ENCODE measurements at regions not wholly inside any gene's neighbourhood (a gene's known extent, or its start where the extent isn't known, plus 50 kb on each side); places are given as distances from the start of the nearest gene placed in this dataset.

GRCh38 chr5:56507351-56507930 lies 274.3 kb upstream of the ANKRD55 start:
- no peak overlapping the region for H3K4me3 Mint-ChIP-seq (ENCODE audit: unreplicated experiment)
- no peak overlapping the region for H3K27ac Mint-ChIP-seq (ENCODE audit: unreplicated experiment)
- no peak for DNase-seq
- H3K4me1 Mint-ChIP-seq (ENCODE audit: low read depth, unreplicated experiment), result no peaks in the 10 kb centered on the region
- H3K9me3 Mint-ChIP-seq (ENCODE audit: unreplicated experiment), result no peaks in the 10 kb centered on the region
- H3K36me3 Mint-ChIP-seq (ENCODE audit: unreplicated experiment), result no peaks in the 10 kb centered on the region
- H3K27me3 Mint-ChIP-seq (ENCODE audit: unreplicated experiment), result peaks cover 4% of the 10 kb centered on the region
- TF ChIP-seq, protein P1, sequence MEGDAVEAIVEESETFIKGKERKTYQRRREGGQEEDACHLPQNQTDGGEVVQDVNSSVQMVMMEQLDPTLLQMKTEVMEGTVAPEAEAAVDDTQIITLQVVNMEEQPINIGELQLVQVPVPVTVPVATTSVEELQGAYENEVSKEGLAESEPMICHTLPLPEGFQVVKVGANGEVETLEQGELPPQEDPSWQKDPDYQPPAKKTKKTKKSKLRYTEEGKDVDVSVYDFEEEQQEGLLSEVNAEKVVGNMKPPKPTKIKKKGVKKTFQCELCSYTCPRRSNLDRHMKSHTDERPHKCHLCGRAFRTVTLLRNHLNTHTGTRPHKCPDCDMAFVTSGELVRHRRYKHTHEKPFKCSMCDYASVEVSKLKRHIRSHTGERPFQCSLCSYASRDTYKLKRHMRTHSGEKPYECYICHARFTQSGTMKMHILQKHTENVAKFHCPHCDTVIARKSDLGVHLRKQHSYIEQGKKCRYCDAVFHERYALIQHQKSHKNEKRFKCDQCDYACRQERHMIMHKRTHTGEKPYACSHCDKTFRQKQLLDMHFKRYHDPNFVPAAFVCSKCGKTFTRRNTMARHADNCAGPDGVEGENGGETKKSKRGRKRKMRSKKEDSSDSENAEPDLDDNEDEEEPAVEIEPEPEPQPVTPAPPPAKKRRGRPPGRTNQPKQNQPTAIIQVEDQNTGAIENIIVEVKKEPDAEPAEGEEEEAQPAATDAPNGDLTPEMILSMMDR (IDR thresholded peaks at IDR 0.05; ENCODE audit: partially characterized antibody, unreplicated experiment), result no peak

- Mint-ChIP-seq H3K36me3 (ENCODE audit: unreplicated experiment) (no peaks in the 10 kb centered on the region), H3K27ac (ENCODE audit: unreplicated experiment) (no peak overlapping the region), H3K4me3 (ENCODE audit: unreplicated experiment) (no peak overlapping the region), H3K4me1 (ENCODE audit: low read depth, unreplicated experiment) (no peaks in the 10 kb centered on the region), H3K9me3 (ENCODE audit: unreplicated experiment) (no peaks in the 10 kb centered on the region), H3K27me3 (ENCODE audit: unreplicated experiment) (peaks cover 4% of the 10 kb centered on the region)
- DNase-seq, result no peak
- TF ChIP-seq, protein P1 (IDR thresholded peaks at IDR 0.05; ENCODE audit: partially characterized antibody, unreplicated experiment), result no peak
Measured at GRCh38 chr5:56506211-56506965, 273.3 kb upstream of the ANKRD55 start.

DNA sequence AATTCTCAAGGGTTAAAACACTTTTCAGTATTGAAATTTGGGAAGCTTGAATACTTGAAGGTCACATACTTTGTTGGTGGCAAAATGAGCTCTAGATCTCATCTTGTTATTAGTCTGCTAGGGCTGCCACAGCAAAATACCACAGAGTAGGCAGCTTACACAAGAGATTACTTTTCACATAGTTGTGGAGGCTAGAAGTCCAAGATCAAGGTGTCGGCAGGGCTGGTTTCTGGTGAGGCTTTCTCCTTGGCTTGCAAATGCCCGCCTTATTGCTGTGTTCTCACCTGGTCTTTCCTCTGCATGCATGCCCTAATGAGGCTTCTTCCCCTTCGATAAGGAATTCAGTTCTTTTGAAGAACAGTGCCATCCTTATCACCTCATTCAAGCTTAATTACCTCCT lies 270.8 kb upstream of the ANKRD55 start:
- no peaks in the 10 kb centered on the region for H3K36me3 Mint-ChIP-seq (ENCODE audit: unreplicated experiment)
- H3K4me3 Mint-ChIP-seq (ENCODE audit: unreplicated experiment), result no peak overlapping the region
- H3K27me3 Mint-ChIP-seq (ENCODE audit: unreplicated experiment), result peaks cover 4% of the 10 kb centered on the region
- H3K27ac Mint-ChIP-seq (ENCODE audit: unreplicated experiment), result no peak overlapping the region
- H3K4me1 Mint-ChIP-seq (ENCODE audit: low read depth, unreplicated experiment), result no peaks in the 10 kb centered on the region
- no peaks in the 10 kb centered on the region for H3K9me3 Mint-ChIP-seq (ENCODE audit: unreplicated experiment)
- DNase-seq, result no peak
- TF ChIP-seq, protein P1 (IDR thresholded peaks at IDR 0.05; ENCODE audit: partially characterized antibody, unreplicated experiment), result no peak

- H3K9me3 Mint-ChIP-seq (ENCODE audit: unreplicated experiment), result no peaks in the 10 kb centered on the region
- no peak overlapping the region for H3K27ac Mint-ChIP-seq (ENCODE audit: unreplicated experiment)
- H3K36me3 Mint-ChIP-seq (ENCODE audit: unreplicated experiment), result no peaks in the 10 kb centered on the region
- H3K4me3 Mint-ChIP-seq (ENCODE audit: unreplicated experiment), result no peak overlapping the region
- H3K27me3 Mint-ChIP-seq (ENCODE audit: unreplicated experiment), result peaks cover 7% of the 10 kb centered on the region
- no peak for DNase-seq
- TF ChIP-seq, protein P1 (IDR thresholded peaks at IDR 0.05; ENCODE audit: partially characterized antibody, unreplicated experiment), result no peak
- no peaks in the 10 kb centered on the region for H3K4me1 Mint-ChIP-seq (ENCODE audit: low read depth, unreplicated experiment)
Measured at GRCh38 chr5:56501781-56502557, 268.8 kb upstream of the ANKRD55 start.

Measured in glutamatergic neuron (in vitro differentiated cells).